ENCODE measurements at regions not wholly inside any gene's neighbourhood (a gene's known extent, or its start where the extent isn't known, plus 50 kb on each side); places are given as distances from the start of the nearest gene placed in this dataset.

DNA sequence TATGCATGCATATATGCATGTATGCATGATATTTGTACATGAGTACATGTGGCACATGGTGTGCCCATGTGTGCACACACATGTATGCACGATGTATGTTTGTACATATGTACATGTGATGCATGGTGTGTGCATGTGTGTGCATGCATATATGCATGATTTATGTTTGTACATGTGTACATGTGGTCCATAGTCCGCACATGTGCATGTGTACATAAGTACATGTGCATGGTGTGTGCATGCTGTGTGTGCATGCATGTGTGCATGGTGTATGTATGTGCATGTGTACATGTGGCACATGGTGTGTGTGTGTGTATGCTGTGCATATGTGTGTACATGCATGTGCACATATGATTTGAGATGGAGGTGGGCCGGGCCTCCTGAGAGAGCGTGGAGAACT is 384.2 kb downstream of the TYW1 start:
- TF ChIP-seq, protein P1, sequence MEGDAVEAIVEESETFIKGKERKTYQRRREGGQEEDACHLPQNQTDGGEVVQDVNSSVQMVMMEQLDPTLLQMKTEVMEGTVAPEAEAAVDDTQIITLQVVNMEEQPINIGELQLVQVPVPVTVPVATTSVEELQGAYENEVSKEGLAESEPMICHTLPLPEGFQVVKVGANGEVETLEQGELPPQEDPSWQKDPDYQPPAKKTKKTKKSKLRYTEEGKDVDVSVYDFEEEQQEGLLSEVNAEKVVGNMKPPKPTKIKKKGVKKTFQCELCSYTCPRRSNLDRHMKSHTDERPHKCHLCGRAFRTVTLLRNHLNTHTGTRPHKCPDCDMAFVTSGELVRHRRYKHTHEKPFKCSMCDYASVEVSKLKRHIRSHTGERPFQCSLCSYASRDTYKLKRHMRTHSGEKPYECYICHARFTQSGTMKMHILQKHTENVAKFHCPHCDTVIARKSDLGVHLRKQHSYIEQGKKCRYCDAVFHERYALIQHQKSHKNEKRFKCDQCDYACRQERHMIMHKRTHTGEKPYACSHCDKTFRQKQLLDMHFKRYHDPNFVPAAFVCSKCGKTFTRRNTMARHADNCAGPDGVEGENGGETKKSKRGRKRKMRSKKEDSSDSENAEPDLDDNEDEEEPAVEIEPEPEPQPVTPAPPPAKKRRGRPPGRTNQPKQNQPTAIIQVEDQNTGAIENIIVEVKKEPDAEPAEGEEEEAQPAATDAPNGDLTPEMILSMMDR (conservative IDR thresholded peaks at IDR 0.05; ENCODE audit: low read depth, low read length) = no peak
- TF ChIP-seq EZH2 (IDR thresholded peaks at IDR 0.05; ENCODE audit: low read length, unreplicated experiment) (no peak), EZH2phosphoT487 (IDR thresholded peaks at IDR 0.05; ENCODE audit: borderline replicate concordance, low read length) (no peak)
- no peak for ATAC-seq
- H3K4me3 ChIP-seq (ENCODE audit: low read length) = no peak overlapping the region
- no peak overlapping the region for H3K9ac ChIP-seq (ENCODE audit: low read length)
- ChIA-PET POLR2A (ENCODE audit: unreplicated experiment) (no interaction called here), CTCF (no interaction called here)
- H3F3A ChIP-seq (ENCODE audit: low read length, unreplicated experiment) = no peaks in the 10 kb centered on the region
- no peaks in the 10 kb centered on the region for H4K20me1 ChIP-seq (ENCODE audit: low read length)
- H3K9me3 ChIP-seq (ENCODE audit: low read length) = no peaks in the 10 kb centered on the region
- H3K4me2 ChIP-seq (ENCODE audit: low read length) = no peak overlapping the region
- H3K79me2 ChIP-seq (ENCODE audit: low read length) = no peaks in the 10 kb centered on the region
- no TSS peak for BruUV-seq (replicated peaks)
- no peak overlapping the region for H3K27ac ChIP-seq (ENCODE audit: low read length)
- no peaks in the 10 kb centered on the region for H3K9me2 ChIP-seq (replicated peaks; ENCODE audit: low read length)
- no peaks in the 10 kb centered on the region for H3K36me3 ChIP-seq (ENCODE audit: low read depth, low read length)
- no peaks in the 10 kb centered on the region for H3K27me3 ChIP-seq (ENCODE audit: low read length)
- H3K4me1 ChIP-seq (ENCODE audit: insufficient read depth, low read length) = no peaks in the 10 kb centered on the region
- no peak overlapping the region for H2AFZ ChIP-seq (ENCODE audit: low read length)
- intact Hi-C loops (cut with micrococcal nuclease) = no loop called here
- DNase-seq = no peak

DNA sequence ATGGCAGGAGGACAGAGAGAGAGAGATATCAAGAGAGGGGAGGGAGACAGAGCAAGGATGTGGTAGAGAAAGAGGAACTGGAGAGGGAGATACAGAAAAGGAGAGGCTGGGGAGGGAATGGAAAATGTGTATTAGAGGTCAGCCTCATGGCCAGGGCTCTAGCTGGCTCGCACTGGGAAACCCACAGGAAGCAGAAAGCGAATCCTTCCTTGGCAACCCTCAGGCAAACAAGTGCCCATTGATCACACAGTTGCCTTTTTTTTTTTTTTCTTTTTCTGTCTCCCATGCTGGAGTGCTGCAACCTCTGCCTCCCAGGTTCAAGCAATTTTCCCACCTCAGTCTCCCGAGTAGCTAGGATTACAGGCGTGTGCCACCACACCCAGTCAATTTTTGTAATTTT is 391.2 kb downstream of the TYW1 start:
- ChIA-PET CTCF (no interaction called here), POLR2A (ENCODE audit: unreplicated experiment) (no interaction called here)
- no peak overlapping the region for H3K4me2 ChIP-seq (ENCODE audit: low read length)
- no peak for DNase-seq
- no peaks in the 10 kb centered on the region for H4K20me1 ChIP-seq (ENCODE audit: low read length)
- no peak overlapping the region for H3K4me3 ChIP-seq (ENCODE audit: low read length)
- H2AFZ ChIP-seq (ENCODE audit: low read length) = no peak overlapping the region
- intact Hi-C loops (cut with micrococcal nuclease) = no loop called here
- no peaks in the 10 kb centered on the region for H3K4me1 ChIP-seq (ENCODE audit: insufficient read depth, low read length)
- H3K9ac ChIP-seq (ENCODE audit: low read length) = no peak overlapping the region
- BruUV-seq (replicated peaks) = no TSS peak
- no peak overlapping the region for H3K27ac ChIP-seq (ENCODE audit: low read length)
- H3K27me3 ChIP-seq (ENCODE audit: low read length) = no peaks in the 10 kb centered on the region
- TF ChIP-seq, protein P1 (conservative IDR thresholded peaks at IDR 0.05; ENCODE audit: low read depth, low read length) = no peak
- no peak for TF ChIP-seq EZH2 (IDR thresholded peaks at IDR 0.05; ENCODE audit: low read length, unreplicated experiment)
- no peak for TF ChIP-seq EZH2phosphoT487 (IDR thresholded peaks at IDR 0.05; ENCODE audit: borderline replicate concordance, low read length)
- no peaks in the 10 kb centered on the region for H3K79me2 ChIP-seq (ENCODE audit: low read length)
- no peak for ATAC-seq
- H3K9me2 ChIP-seq (replicated peaks; ENCODE audit: low read length) = no peaks in the 10 kb centered on the region
- no peaks in the 10 kb centered on the region for H3K36me3 ChIP-seq (ENCODE audit: low read depth, low read length)
- H3K9me3 ChIP-seq (ENCODE audit: low read length) = no peaks in the 10 kb centered on the region
- H3F3A ChIP-seq (ENCODE audit: low read length, unreplicated experiment) = no peaks in the 10 kb centered on the region

DNA sequence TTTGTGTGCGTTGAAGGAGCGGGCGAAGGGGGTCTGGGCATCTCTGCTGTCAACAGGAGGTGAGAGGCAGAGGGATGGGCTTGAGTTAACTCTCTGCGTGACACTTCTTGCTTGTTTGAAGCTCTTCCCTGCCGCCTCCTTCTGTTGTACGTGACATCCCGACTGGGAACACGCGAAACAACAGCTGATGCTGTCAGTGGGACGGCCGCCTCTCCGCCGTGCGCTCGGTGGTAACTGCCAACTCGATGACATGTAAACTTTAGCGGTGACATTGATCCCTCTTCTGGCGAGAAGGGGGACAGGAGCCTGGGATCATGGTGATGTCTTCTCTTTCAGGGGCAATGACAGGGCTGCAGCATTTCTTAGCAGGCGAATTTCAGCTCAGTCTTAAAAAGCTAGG is 394.5 kb downstream of the TYW1 start:
- no peaks in the 10 kb centered on the region for H3K27me3 ChIP-seq (ENCODE audit: low read length)
- ChIA-PET CTCF (no interaction called here), POLR2A (ENCODE audit: unreplicated experiment) (no interaction called here)
- H3K27ac ChIP-seq (ENCODE audit: low read length) = no peak overlapping the region
- H3K79me2 ChIP-seq (ENCODE audit: low read length) = no peaks in the 10 kb centered on the region
- DNase-seq = no peak
- TF ChIP-seq EZH2 (IDR thresholded peaks at IDR 0.05; ENCODE audit: low read length, unreplicated experiment) = no peak
- TF ChIP-seq, protein P1 (conservative IDR thresholded peaks at IDR 0.05; ENCODE audit: low read depth, low read length) = no peak
- no peak for TF ChIP-seq EZH2phosphoT487 (IDR thresholded peaks at IDR 0.05; ENCODE audit: borderline replicate concordance, low read length)
- no peak overlapping the region for H3K9ac ChIP-seq (ENCODE audit: low read length)
- H3K9me3 ChIP-seq (ENCODE audit: low read length) = no peaks in the 10 kb centered on the region
- no peaks in the 10 kb centered on the region for H3K36me3 ChIP-seq (ENCODE audit: low read depth, low read length)
- no TSS peak for BruUV-seq (replicated peaks)
- H3K4me1 ChIP-seq (ENCODE audit: insufficient read depth, low read length) = no peaks in the 10 kb centered on the region
- H4K20me1 ChIP-seq (ENCODE audit: low read length) = no peaks in the 10 kb centered on the region
- intact Hi-C loops (cut with micrococcal nuclease) = no loop called here
- no peaks in the 10 kb centered on the region for H3K9me2 ChIP-seq (replicated peaks; ENCODE audit: low read length)
- no peaks in the 10 kb centered on the region for H3F3A ChIP-seq (ENCODE audit: low read length, unreplicated experiment)
- no peak for ATAC-seq
- no peak overlapping the region for H3K4me3 ChIP-seq (ENCODE audit: low read length)
- no peak overlapping the region for H3K4me2 ChIP-seq (ENCODE audit: low read length)
- no peak overlapping the region for H2AFZ ChIP-seq (ENCODE audit: low read length)
